ENCODE measurements at regions not wholly inside any gene's neighbourhood (a gene's known extent, or its start where the extent isn't known, plus 50 kb on each side); places are given as distances from the start of the nearest gene placed in this dataset.

DNA sequence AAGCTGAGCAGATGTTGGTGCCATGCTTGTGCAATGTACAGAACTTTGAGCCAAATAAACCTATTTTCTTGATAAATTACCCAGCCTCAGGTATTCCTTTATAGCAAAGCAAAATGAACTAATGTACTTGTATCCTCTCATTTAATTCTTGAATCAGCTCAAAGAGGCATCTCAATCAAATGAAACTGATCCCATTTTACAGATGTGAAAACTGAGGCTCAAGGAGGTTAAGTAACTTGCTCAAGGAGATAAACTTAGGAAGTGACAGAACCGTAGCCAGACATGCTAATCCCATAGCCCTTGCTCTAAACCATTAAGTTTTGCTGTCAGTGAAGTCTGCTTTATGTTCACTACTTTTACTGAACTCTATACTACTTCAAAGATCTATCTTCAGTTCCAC is 467.0 kb upstream of the UBE2E3 start:
- no peaks in the 10 kb centered on the region for H3K27me3 ChIP-seq
- no peak overlapping the region for H3K27ac ChIP-seq
- TF ChIP-seq POLR2A (IDR thresholded peaks at IDR 0.05) (no peak), CTCF (IDR thresholded peaks at IDR 0.05) (no peak)
- H3K9me3 ChIP-seq: no peaks in the 10 kb centered on the region
- no peaks in the 10 kb centered on the region for H3K4me1 ChIP-seq
- intact Hi-C loops (cut with DNase I): no loop called here
- DNase-seq (no peak), ATAC-seq (no peak)
- H3K4me3 ChIP-seq: no peak overlapping the region
- no peaks in the 10 kb centered on the region for H3K36me3 ChIP-seq
- WGBS (ENCODE audit: insufficient coverage, low coverage, low lambda C conversion rate, missing lambda C conversion rate): 57% methylated on average over 1 of the region's 1 CpG

DNA sequence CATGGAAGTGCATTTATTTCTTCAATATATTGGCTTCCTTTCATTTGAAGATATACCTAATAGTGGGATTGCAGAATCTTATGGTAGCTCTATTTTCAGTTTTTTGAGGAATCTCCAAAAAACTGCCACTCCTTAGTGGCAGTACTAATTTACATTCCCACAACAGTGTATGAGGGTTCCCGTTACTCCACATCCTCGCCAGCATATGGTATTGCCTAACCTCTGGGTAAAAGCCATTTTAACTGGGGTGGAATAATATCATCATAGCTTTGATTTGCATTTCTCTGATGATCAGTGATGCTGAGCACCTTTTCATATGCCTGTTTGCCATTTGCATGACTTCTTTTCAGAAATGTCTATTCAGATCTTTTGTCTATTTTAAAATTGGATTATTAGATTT is 471.9 kb upstream of the UBE2E3 start:
- H3K36me3 ChIP-seq: no peaks in the 10 kb centered on the region
- intact Hi-C loops (cut with DNase I): no loop called here
- TF ChIP-seq CTCF (IDR thresholded peaks at IDR 0.05) (no peak), POLR2A (IDR thresholded peaks at IDR 0.05) (no peak)
- no peaks in the 10 kb centered on the region for H3K4me1 ChIP-seq
- H3K27ac ChIP-seq: no peak overlapping the region
- H3K4me3 ChIP-seq: no peak overlapping the region
- WGBS (ENCODE audit: insufficient coverage, low coverage, low lambda C conversion rate, missing lambda C conversion rate): 83% methylated on average over 2 of the region's 2 CpGs
- DNase-seq (no peak), ATAC-seq (no peak)
- H3K9me3 ChIP-seq: no peaks in the 10 kb centered on the region
- no peaks in the 10 kb centered on the region for H3K27me3 ChIP-seq

DNA sequence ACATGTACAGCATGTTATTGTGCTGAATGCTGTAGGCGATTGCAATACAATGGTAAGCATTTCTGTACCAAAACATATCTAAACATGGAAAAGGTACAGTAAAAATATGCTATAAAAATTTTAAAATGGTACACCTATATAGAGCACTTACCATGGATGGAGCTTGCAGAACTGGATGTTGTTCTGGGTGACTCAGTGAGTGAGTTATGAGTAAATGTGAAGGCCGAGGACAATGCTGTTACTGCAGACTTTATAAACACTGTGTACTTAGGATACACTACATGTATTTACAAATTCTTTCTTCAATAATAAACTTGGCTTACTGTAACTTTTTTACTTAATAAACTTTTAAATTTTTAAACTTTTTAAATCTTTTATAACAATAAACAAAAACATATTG is 473.4 kb upstream of the UBE2E3 start:
- Histone ChIP-seq H3K36me3 (no peaks in the 10 kb centered on the region), H3K27me3 (no peaks in the 10 kb centered on the region), H3K9me3 (no peaks in the 10 kb centered on the region), H3K4me1 (no peaks in the 10 kb centered on the region), H3K27ac (no peak overlapping the region), H3K4me3 (no peak overlapping the region)
- intact Hi-C loops (cut with DNase I): no loop called here
- 50% methylated on average over 2 of the region's 2 CpGs for WGBS (ENCODE audit: insufficient coverage, low coverage, low lambda C conversion rate, missing lambda C conversion rate)
- no peak for ATAC-seq
- DNase-seq: no peak
- TF ChIP-seq CTCF (IDR thresholded peaks at IDR 0.05): no peak
- no peak for TF ChIP-seq POLR2A (IDR thresholded peaks at IDR 0.05)

GRCh38 chr2:180505203-180505602 is 475.2 kb upstream of the UBE2E3 start:
- H3K4me3 ChIP-seq: no peak overlapping the region
- no peaks in the 10 kb centered on the region for H3K27me3 ChIP-seq
- DNase-seq (no peak), ATAC-seq (no peak)
- no peak overlapping the region for H3K27ac ChIP-seq
- no peaks in the 10 kb centered on the region for H3K36me3 ChIP-seq
- TF ChIP-seq POLR2A (IDR thresholded peaks at IDR 0.05) (no peak), CTCF (IDR thresholded peaks at IDR 0.05) (no peak)
- WGBS (ENCODE audit: insufficient coverage, low coverage, low lambda C conversion rate, missing lambda C conversion rate): 69% methylated on average over 1 of the region's 1 CpG
- no peaks in the 10 kb centered on the region for H3K9me3 ChIP-seq
- no peaks in the 10 kb centered on the region for H3K4me1 ChIP-seq
- intact Hi-C loops (cut with DNase I): no loop called here

DNA sequence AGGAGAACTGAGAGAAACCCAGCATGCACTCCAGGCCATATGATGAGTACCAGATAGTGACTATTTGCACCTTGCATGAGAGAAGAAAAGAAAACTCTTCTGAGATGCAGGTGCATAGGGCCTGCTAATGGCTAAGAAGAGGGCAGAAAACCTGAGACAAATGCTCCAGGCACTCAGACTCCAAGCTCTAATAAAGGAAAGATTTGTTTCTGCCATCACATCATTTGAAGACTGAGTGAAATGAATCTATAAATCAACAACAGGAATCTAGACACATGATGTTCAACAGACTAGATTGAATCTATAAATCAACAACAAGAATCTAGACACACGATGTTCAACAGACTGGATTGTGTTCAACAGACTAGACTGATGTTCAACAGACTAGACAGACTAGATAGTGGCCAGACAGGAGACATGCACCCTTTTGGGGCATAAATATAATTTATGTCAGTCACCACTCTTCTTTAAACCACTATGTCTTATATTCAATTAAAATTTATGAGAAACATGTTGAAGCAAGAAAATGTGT is 482.7 kb upstream of the UBE2E3 start:
- intact Hi-C loops (cut with DNase I): no loop called here
- no peak overlapping the region for H3K4me3 ChIP-seq
- H3K27me3 ChIP-seq: no peaks in the 10 kb centered on the region
- H3K9me3 ChIP-seq: no peaks in the 10 kb centered on the region
- H3K4me1 ChIP-seq: no peaks in the 10 kb centered on the region
- DNase-seq (no peak), ATAC-seq (no peak)
- no peaks in the 10 kb centered on the region for H3K36me3 ChIP-seq
- no peak overlapping the region for H3K27ac ChIP-seq
- TF ChIP-seq CTCF (IDR thresholded peaks at IDR 0.05): no peak
- no peak for TF ChIP-seq POLR2A (IDR thresholded peaks at IDR 0.05)
- WGBS (ENCODE audit: insufficient coverage, low coverage, low lambda C conversion rate, missing lambda C conversion rate): 79% methylated on average over 1 of the region's 1 CpG

Data from right lobe of liver (tissue), 6 donors.